Ishikawa (cell line): ENCODE measurements at regions not wholly inside any gene's neighbourhood (a gene's known extent, or its start where the extent isn't known, plus 50 kb on each side); places are given as distances from the start of the nearest gene placed in this dataset.

Source experiments
- CEBPB ChIP-seq: IDR thresholded peaks from 2 replicates; pipeline ENCODE4 v1.6.1; 2012
- CREB1 ChIP-seq: IDR thresholded peaks from 2 replicates; pipeline ENCODE4 v1.6.1; 2012; ENCODE audit warnings: low read depth
- EGR1 ChIP-seq: IDR thresholded peaks from 2 replicates; pipeline ENCODE4 v1.6.1; 2012
- EP300 ChIP-seq: IDR thresholded peaks from 2 replicates; pipeline ENCODE4 v1.6.1; 2012; ENCODE audit warnings: borderline replicate concordance
- MAX ChIP-seq: IDR thresholded peaks from 2 replicates; pipeline ENCODE4 v1.6.1; 2012
- NFIC ChIP-seq: IDR thresholded peaks from 2 replicates; pipeline ENCODE4 v1.6.1; 2012
- RAD21 ChIP-seq: IDR thresholded peaks from 2 replicates; pipeline ENCODE4 v1.6.1; 2012; ENCODE audit warnings: low read depth
- REST ChIP-seq: IDR thresholded peaks from 2 replicates; pipeline ENCODE4 v1.6.1; 2012; ENCODE audit warnings: low read depth, mild to moderate bottlenecking
- TAF1 ChIP-seq: IDR thresholded peaks from 2 replicates; pipeline ENCODE4 v1.6.1; 2012; ENCODE audit warnings: low read depth, mild to moderate bottlenecking
- USF1 ChIP-seq: IDR thresholded peaks from 2 replicates; pipeline ENCODE4 v1.6.1; 2012
- YY1 ChIP-seq: IDR thresholded peaks from 2 replicates; pipeline ENCODE4 v1.6.1; 2012; ENCODE audit warnings: low read depth
- ZBTB7A ChIP-seq: IDR thresholded peaks from 2 replicates; pipeline ENCODE4 v1.6.1; 2012; ENCODE audit warnings: low read depth

GRCh38 chr2:173719471-173719870 lies 245.7 kb downstream of the SP3 start:
- no peak for TF ChIP-seq TAF1
- no peak for TF ChIP-seq RAD21
- TF ChIP-seq EP300: no peak
- no peak for TF ChIP-seq USF1
- TF ChIP-seq REST: no peak
- no peak for TF ChIP-seq ZBTB7A
- no peak for TF ChIP-seq YY1
- TF ChIP-seq CEBPB: no peak
- TF ChIP-seq MAX: no peak
- no peak for TF ChIP-seq NFIC
- no peak for TF ChIP-seq EGR1
- no peak for TF ChIP-seq CREB1
